SJSA1 (cell line): ENCODE measurements at regions not wholly inside any gene's neighbourhood (a gene's known extent, or its start where the extent isn't known, plus 50 kb on each side); places are given as distances from the start of the nearest gene placed in this dataset.

ENCODE experiments used
- DNase-seq, 2 experiments: peaks; one replicate each; pipeline ENCODE4 v3.0.0-alpha.2; 2015 to 2020; ENCODE audit warnings: low spot score in 2 of 2, low read depth in 1 of 2
- H3K27ac ChIP-seq: fragments of 250-450 bp; sonication (Bioruptor Pico); 2 replicates; pipeline ENCODE4 v1.5.1; 2020; ENCODE audit warnings: mild to moderate bottlenecking, moderate library complexity
- H3K27me3 ChIP-seq: fragments of 250-450 bp; sonication (Bioruptor Pico); replicated peaks from 2 replicates; pipeline ENCODE4 v1.5.1; 2020; ENCODE audit warnings: mild to moderate bottlenecking, moderate library complexity
- H3K36me3 ChIP-seq: fragments of 250-450 bp; sonication (Bioruptor Pico); 2 replicates; pipeline ENCODE4 v1.5.1; 2020; ENCODE audit warnings: mild to moderate bottlenecking
- H3K4me1 ChIP-seq: fragments of 250-450 bp; sonication (Bioruptor Pico); replicated peaks from 2 replicates; pipeline ENCODE4 v1.6.1; 2021; ENCODE audit warnings: mild to moderate bottlenecking
- H3K4me3 ChIP-seq: fragments of 250-450 bp; sonication (Bioruptor Pico); 2 replicates; pipeline ENCODE4 v1.5.1; 2020; ENCODE audit warnings: mild to moderate bottlenecking
- H3K9me3 ChIP-seq: fragments of 250-450 bp; sonication (Bioruptor Pico); replicated peaks from 2 replicates; pipeline ENCODE4 v1.5.1; 2020; ENCODE audit warnings: mild to moderate bottlenecking

- no peaks in the 10 kb centered on the region for H3K36me3 ChIP-seq
- H3K27ac ChIP-seq, result no peak overlapping the region
- DNase-seq, result no peak
- no peaks in the 10 kb centered on the region for H3K27me3 ChIP-seq
- H3K4me1 ChIP-seq, result peaks cover 33% of the 10 kb centered on the region
- no peak overlapping the region for H3K4me3 ChIP-seq
- no peaks in the 10 kb centered on the region for H3K9me3 ChIP-seq
Measured at GRCh38 chr13:48158290-48158689, 63.4 kb upstream of the MED4 start.

GRCh38 chr13:48156466-48156865 lies 61.6 kb upstream of the MED4 start:
- Histone ChIP-seq H3K27ac (peak overlapping the region; percentile 45), H3K36me3 (no peaks in the 10 kb centered on the region), H3K4me1 (peaks cover 33% of the 10 kb centered on the region), H3K9me3 (no peaks in the 10 kb centered on the region), H3K4me3 (no peak overlapping the region), H3K27me3 (no peaks in the 10 kb centered on the region)
- peak in 1 of 2 experiments; percentile 2 for DNase-seq

GRCh38 chr13:48155848-48156247 lies 60.9 kb upstream of the MED4 start:
- H3K9me3 ChIP-seq, result no peaks in the 10 kb centered on the region
- no peak overlapping the region for H3K4me3 ChIP-seq
- DNase-seq, result peak in 1 of 2 experiments; percentile 38
- peak overlapping the region; percentile 45 for H3K27ac ChIP-seq
- H3K36me3 ChIP-seq, result no peaks in the 10 kb centered on the region
- H3K27me3 ChIP-seq, result no peaks in the 10 kb centered on the region
- peaks cover 29% of the 10 kb centered on the region for H3K4me1 ChIP-seq

- no peak overlapping the region for H3K4me3 ChIP-seq
- H3K9me3 ChIP-seq, result no peaks in the 10 kb centered on the region
- no peaks in the 10 kb centered on the region for H3K27me3 ChIP-seq
- H3K27ac ChIP-seq, result no peak overlapping the region
- no peak for DNase-seq
- no peaks in the 10 kb centered on the region for H3K36me3 ChIP-seq
- H3K4me1 ChIP-seq, result peaks cover 17% of the 10 kb centered on the region
Measured at GRCh38 chr13:48154671-48155070, 59.8 kb upstream of the MED4 start.

GRCh38 chr13:48153186-48153585 lies 58.3 kb upstream of the MED4 start:
- H3K36me3 ChIP-seq, result no peaks in the 10 kb centered on the region
- H3K27me3 ChIP-seq, result no peaks in the 10 kb centered on the region
- no peak overlapping the region for H3K4me3 ChIP-seq
- peaks cover 10% of the 10 kb centered on the region for H3K4me1 ChIP-seq
- H3K27ac ChIP-seq, result no peak overlapping the region
- H3K9me3 ChIP-seq, result no peaks in the 10 kb centered on the region
- no peak for DNase-seq

GRCh38 chr13:48151363-48152161 lies 56.7 kb upstream of the MED4 start:
- Histone ChIP-seq H3K4me3 (no peak overlapping the region), H3K9me3 (no peaks in the 10 kb centered on the region), H3K36me3 (no peaks in the 10 kb centered on the region), H3K27me3 (no peaks in the 10 kb centered on the region), H3K27ac (no peak overlapping the region), H3K4me1 (peaks cover 10% of the 10 kb centered on the region)
- no peak for DNase-seq

- no peak overlapping the region for H3K4me3 ChIP-seq
- H3K4me1 ChIP-seq, result no peaks in the 10 kb centered on the region
- H3K9me3 ChIP-seq, result no peaks in the 10 kb centered on the region
- H3K36me3 ChIP-seq, result no peaks in the 10 kb centered on the region
- H3K27ac ChIP-seq, result no peak overlapping the region
- no peak for DNase-seq
- no peaks in the 10 kb centered on the region for H3K27me3 ChIP-seq
Measured at GRCh38 chr13:48148454-48148853, 53.5 kb upstream of the MED4 start.

GRCh38 chr13:48146636-48147035 lies 51.7 kb upstream of the MED4 start:
- Histone ChIP-seq H3K4me1 (no peaks in the 10 kb centered on the region), H3K36me3 (no peaks in the 10 kb centered on the region), H3K9me3 (no peaks in the 10 kb centered on the region), H3K27ac (no peak overlapping the region), H3K27me3 (no peaks in the 10 kb centered on the region), H3K4me3 (no peak overlapping the region)
- no peak for DNase-seq

- H3K27me3 ChIP-seq, result no peaks in the 10 kb centered on the region
- no peak overlapping the region for H3K4me3 ChIP-seq
- no peak overlapping the region for H3K27ac ChIP-seq
- H3K9me3 ChIP-seq, result no peaks in the 10 kb centered on the region
- no peak for DNase-seq
- no peaks in the 10 kb centered on the region for H3K4me1 ChIP-seq
- no peaks in the 10 kb centered on the region for H3K36me3 ChIP-seq
Measured at GRCh38 chr13:48146122-48146521, 51.2 kb upstream of the MED4 start.
